BLaER1 treated with 17β-estradiol and CSF1 and Interleukin-3, amounts not matched to agents 10 nM and 100 nM (cell line): ENCODE measurements at regions not wholly inside any gene's neighbourhood (a gene's known extent, or its start where the extent isn't known, plus 50 kb on each side); places are given as distances from the start of the nearest gene placed in this dataset.

ENCODE experiments used
- H3K27ac ChIP-seq, 11 experiments: shearing (Covaris generic); formaldehyde crosslinking; 2 replicates each; pipeline ENCODE4 v1.8.1; 2022
- H3K27me3 ChIP-seq, 11 experiments: shearing (Covaris generic); formaldehyde crosslinking; 2 replicates each; pipeline ENCODE4 v1.8.1; 2022
- H3K36me3 ChIP-seq, 11 experiments: shearing (Covaris generic); formaldehyde crosslinking; 2 replicates each; pipeline ENCODE4 v1.8.1; 2022
- H3K4me1 ChIP-seq, 10 experiments: shearing (Covaris generic); formaldehyde crosslinking; 2 replicates each; pipeline ENCODE4 v1.8.1; 2022
- H3K4me2 ChIP-seq, 11 experiments: shearing (Covaris generic); formaldehyde crosslinking; 2 replicates each; pipeline ENCODE4 v1.8.1; 2022
- H3K4me3 ChIP-seq, 10 experiments: shearing (Covaris generic); formaldehyde crosslinking; 2 replicates each; pipeline ENCODE4 v1.8.1; 2022
- H3K9ac ChIP-seq, 11 experiments: shearing (Covaris generic); formaldehyde crosslinking; 2 replicates each; pipeline ENCODE4 v1.8.1; 2022
- H3K9me3 ChIP-seq, 11 experiments: shearing (Covaris generic); formaldehyde crosslinking; replicated peaks in 1 of 11; 2 replicates each; pipeline ENCODE4 v1.8.1; 2022
- H4K20me1 ChIP-seq, 11 experiments: shearing (Covaris generic); formaldehyde crosslinking; 2 replicates each; pipeline ENCODE4 v1.8.1; 2022
- Cebpa-rat ChIP-seq, 11 experiments: shearing (Covaris generic); IDR thresholded peaks; 2 replicates each; pipeline ENCODE4 v1.8.1; 2022

DNA sequence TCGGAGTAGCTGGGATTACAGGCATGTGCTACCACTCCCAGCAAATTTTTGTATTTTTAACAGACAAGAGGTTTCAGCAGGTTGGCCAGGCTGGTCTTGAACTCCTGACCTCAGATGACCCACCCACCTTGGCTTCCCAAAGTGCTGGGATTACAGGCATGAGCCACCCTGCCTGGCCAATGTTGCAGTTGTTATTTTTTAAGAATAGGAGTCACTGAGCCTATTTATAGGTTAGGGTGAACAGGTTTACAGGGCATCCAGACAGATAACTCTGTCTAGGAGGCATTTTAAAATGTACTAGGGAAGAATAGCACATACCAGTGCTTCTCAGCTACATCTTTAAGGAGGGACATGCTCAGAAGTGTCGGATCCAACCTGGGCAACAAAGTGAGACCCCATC lies 60.1 kb upstream of the BNC2 start:
- no peak for TF ChIP-seq Cebpa-rat (IDR thresholded peaks at IDR 0.05)
- H3K4me2 ChIP-seq, result no peak overlapping the region
- no peak overlapping the region for H3K4me3 ChIP-seq
- no peaks in the 10 kb centered on the region for H4K20me1 ChIP-seq
- no peaks in the 10 kb centered on the region for H3K4me1 ChIP-seq
- peaks cover 0 to 13% (median 6%) of the 10 kb centered on the region in 11 experiments; a peak in 9 of 22 replicates for H3K9me3 ChIP-seq
- no peaks in the 10 kb centered on the region for H3K27me3 ChIP-seq
- no peak overlapping the region for H3K9ac ChIP-seq
- no peaks in the 10 kb centered on the region for H3K36me3 ChIP-seq
- no peak overlapping the region for H3K27ac ChIP-seq

DNA sequence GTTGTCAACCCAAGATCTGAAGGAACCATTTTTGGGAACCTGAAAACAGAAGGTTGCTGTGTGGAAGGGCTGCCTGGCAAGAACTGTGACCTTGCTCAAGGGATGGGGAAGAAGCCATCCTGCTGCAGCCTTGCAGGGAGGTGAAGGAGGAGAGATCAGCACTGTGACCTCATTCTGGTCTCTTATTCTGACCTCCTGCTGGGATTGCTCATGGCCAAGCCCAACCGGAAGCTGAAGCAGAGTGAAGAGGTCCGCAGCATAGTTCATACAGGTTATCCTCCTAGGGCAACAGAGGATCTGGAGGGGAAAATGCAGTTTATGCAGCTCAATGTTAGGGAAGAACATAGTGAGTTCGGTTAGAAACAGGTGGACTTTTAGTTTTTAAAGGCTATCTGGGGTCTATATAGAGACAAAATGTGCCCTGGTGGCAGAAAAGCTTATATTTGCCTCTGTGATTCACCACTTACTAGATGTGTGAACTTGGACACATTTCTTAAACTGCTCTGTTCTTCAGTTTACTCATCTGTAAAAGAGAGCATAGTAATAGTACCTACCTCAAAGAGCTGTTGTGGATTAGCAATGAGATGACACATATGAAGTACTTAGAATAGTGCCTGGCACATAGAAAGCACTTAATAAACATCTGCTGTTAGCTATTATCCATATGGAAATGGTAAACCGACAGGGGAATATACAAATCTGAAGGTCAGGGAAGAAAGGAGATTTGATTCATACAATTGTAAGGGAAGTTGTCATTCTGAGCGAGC lies 57.9 kb upstream of the BNC2 start:
- H3K4me2 ChIP-seq, result no peak overlapping the region
- peaks cover 11 to 25% (median 20%) of the 10 kb centered on the region in 11 experiments for H3K9me3 ChIP-seq
- no peaks in the 10 kb centered on the region for H4K20me1 ChIP-seq
- H3K27ac ChIP-seq, result no peak overlapping the region
- TF ChIP-seq Cebpa-rat (IDR thresholded peaks at IDR 0.05), result no peak
- H3K9ac ChIP-seq, result no peak overlapping the region
- no peaks in the 10 kb centered on the region for H3K36me3 ChIP-seq
- no peak overlapping the region for H3K4me3 ChIP-seq
- no peaks in the 10 kb centered on the region for H3K27me3 ChIP-seq
- H3K4me1 ChIP-seq, result no peaks in the 10 kb centered on the region

DNA sequence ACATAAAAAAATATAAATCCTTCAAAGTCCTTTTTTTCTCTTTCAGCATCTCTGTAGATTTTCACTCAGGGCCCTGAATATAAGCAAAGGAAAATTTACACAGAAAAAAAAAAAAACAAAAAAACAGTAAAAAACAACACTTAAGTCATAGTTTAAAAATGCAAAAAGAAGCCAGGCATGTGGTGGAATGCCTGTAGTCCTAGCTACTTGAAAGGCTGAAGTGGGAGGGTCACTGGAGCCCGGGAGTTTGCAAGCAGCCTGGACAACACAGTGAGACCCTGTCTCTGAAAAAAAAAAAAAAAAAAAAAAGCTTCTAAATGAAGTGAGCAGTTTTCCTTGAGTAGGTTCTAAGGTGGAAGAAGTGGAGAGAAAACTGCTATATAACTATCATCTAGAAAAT lies 55.0 kb upstream of the BNC2 start:
- H3K4me2 ChIP-seq, result no peak overlapping the region
- no peaks in the 10 kb centered on the region for H3K36me3 ChIP-seq
- no peaks in the 10 kb centered on the region; a peak in 1 of 20 replicates for H3K4me1 ChIP-seq
- H3K4me3 ChIP-seq, result no peak overlapping the region
- no peak for TF ChIP-seq Cebpa-rat (IDR thresholded peaks at IDR 0.05)
- no peak overlapping the region for H3K27ac ChIP-seq
- peaks cover 8 to 25% (median 20%) of the 10 kb centered on the region in 11 experiments for H3K9me3 ChIP-seq
- no peak overlapping the region for H3K9ac ChIP-seq
- no peaks in the 10 kb centered on the region for H4K20me1 ChIP-seq
- no peaks in the 10 kb centered on the region for H3K27me3 ChIP-seq

GRCh38 chr9:16924311-16924915 lies 53.9 kb upstream of the BNC2 start:
- Histone ChIP-seq H3K4me3 (no peak overlapping the region), H3K4me1 (no peaks in the 10 kb centered on the region; a peak in 1 of 20 replicates), H3K4me2 (no peak overlapping the region), H3K9me3 (peaks cover 18 to 35% (median 30%) of the 10 kb centered on the region in 11 experiments), H3K9ac (no peak overlapping the region), H4K20me1 (no peaks in the 10 kb centered on the region), H3K27me3 (no peaks in the 10 kb centered on the region), H3K36me3 (no peaks in the 10 kb centered on the region), H3K27ac (no peak overlapping the region)
- TF ChIP-seq Cebpa-rat (IDR thresholded peaks at IDR 0.05), result no peak

DNA sequence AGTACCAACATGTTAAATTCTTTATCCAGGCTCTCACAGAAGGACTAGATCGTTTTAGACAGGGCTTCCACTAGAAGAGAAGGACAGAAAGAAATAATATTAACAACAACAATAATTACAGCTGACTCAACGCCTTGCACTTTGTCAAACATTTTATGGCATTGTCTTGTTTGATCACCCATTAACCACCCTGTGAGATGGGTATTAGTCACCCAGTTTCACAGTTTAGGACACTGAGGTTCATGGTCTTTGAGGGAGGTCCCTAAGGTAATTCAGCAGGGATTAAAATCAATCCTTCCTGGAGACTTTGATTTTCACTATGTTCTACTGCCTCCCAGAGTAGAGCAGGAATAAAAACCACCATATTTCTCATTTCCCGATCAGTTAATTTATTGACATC lies 51.4 kb upstream of the BNC2 start:
- TF ChIP-seq Cebpa-rat (IDR thresholded peaks at IDR 0.05), result no peak

More for the DNA sequence above, 51.4 kb upstream of the BNC2 start:
- H3K36me3 ChIP-seq, result no peaks in the 10 kb centered on the region
- H3K27ac ChIP-seq, result no peak overlapping the region
- peaks cover 31 to 52% (median 40%) of the 10 kb centered on the region in 11 experiments for H3K9me3 ChIP-seq
- H3K4me2 ChIP-seq, result no peak overlapping the region
- H4K20me1 ChIP-seq, result no peaks in the 10 kb centered on the region
- no peaks in the 10 kb centered on the region for H3K27me3 ChIP-seq
- no peak overlapping the region for H3K4me3 ChIP-seq
- no peaks in the 10 kb centered on the region; a peak in 1 of 20 replicates for H3K4me1 ChIP-seq
- no peak overlapping the region for H3K9ac ChIP-seq
